Lower leg skin (tissue), 3 donors: ENCODE measurements at regions not wholly inside any gene's neighbourhood (a gene's known extent, or its start where the extent isn't known, plus 50 kb on each side); places are given as distances from the start of the nearest gene placed in this dataset.
"Not testable (repeated sequence)": the region's sequence is repeated elsewhere in the genome, so short reads cannot be mapped to it uniquely, and the experiment has no call there.

Experiments used
- CTCF ChIP-seq, 3 donors: fragments of 450-650 bp; IDR thresholded peaks; one replicate each; pipeline ENCODE4 v1.5.1; 2016; ENCODE audit warnings: antibody characterized with exemption in 3 of 3, mild to moderate bottlenecking in 3 of 3, moderate library complexity in 2 of 3
- POLR2A ChIP-seq, 2 donors: fragments of 450-650 bp; IDR thresholded peaks; one replicate each; pipeline ENCODE4 v1.6.1; 2016 to 2017; ENCODE audit warnings: antibody characterized with exemption in 2 of 2, mild to moderate bottlenecking in 1 of 2, moderate library complexity in 1 of 2

GRCh38 chr7:32768866-32769510, 122.6 kb downstream of the KBTBD2 start:
- TF ChIP-seq CTCF, POLR2A (IDR thresholded peaks at IDR 0.05): not testable (repeated sequence)
